ENCODE measurements at regions not wholly inside any gene's neighbourhood (a gene's known extent, or its start where the extent isn't known, plus 50 kb on each side); places are given as distances from the start of the nearest gene placed in this dataset.
"Not testable (repeated sequence)": the region's sequence is repeated elsewhere in the genome, so short reads cannot be mapped to it uniquely, and the experiment has no call there.

- intact Hi-C loops (cut with micrococcal nuclease; ENCODE audit: unreplicated experiment), result loop anchor here (10.0 kb wide), 1 partner anchor 141 kb away; no protein-coding TSS in a partner anchor
Measured at GRCh38 chr3:87435926-87436620, 159.7 kb upstream of the POU1F1 start.

GRCh38 chr3:87433445-87433844 is 157.1 kb upstream of the POU1F1 start:
- H3K4me1 ChIP-seq; H3K27me3 ChIP-seq (replicated peaks; ENCODE audit: control insufficient read depth, insufficient read depth, low read length); H3K36me3 ChIP-seq (ENCODE audit: control insufficient read depth, insufficient read depth, low read length); H3K4me1 Mint-ChIP-seq (ENCODE audit: low read depth, unreplicated experiment); H3K9me3 ChIP-seq; H3K9me3 Mint-ChIP-seq (ENCODE audit: unreplicated experiment); H3K27me3 Mint-ChIP-seq (ENCODE audit: insufficient read depth, unreplicated experiment); CTCF ChIA-PET; H3K4me3 Mint-ChIP-seq (ENCODE audit: unreplicated experiment); H3K4me3 ChIP-seq (ENCODE audit: low read depth, low read length); DNase-seq; POLR2A ChIA-PET; BruUV-seq (replicated peaks); H3K36me3 Mint-ChIP-seq (ENCODE audit: insufficient read depth, unreplicated experiment); H3K27ac Mint-ChIP-seq (ENCODE audit: unreplicated experiment): not testable (repeated sequence)
- intact Hi-C loops (cut with micrococcal nuclease; ENCODE audit: unreplicated experiment), result loop anchor here (10.0 kb wide), 1 partner anchor 139 kb away; no protein-coding TSS in a partner anchor

More at GRCh38 chr3:87435926-87436620, 159.7 kb upstream of the POU1F1 start:
- H3K36me3 Mint-ChIP-seq (ENCODE audit: insufficient read depth, unreplicated experiment), result no peaks in the 10 kb centered on the region
- DNase-seq, result no peak
- no peaks in the 10 kb centered on the region for H3K27me3 Mint-ChIP-seq (ENCODE audit: insufficient read depth, unreplicated experiment)
- no TSS peak for BruUV-seq (replicated peaks)
- H3K4me1 Mint-ChIP-seq (ENCODE audit: low read depth, unreplicated experiment), result peaks cover 6% of the 10 kb centered on the region
- ChIA-PET CTCF (no interaction called here), POLR2A (no interaction called here)
- Histone ChIP-seq H3K9me3 (no peaks in the 10 kb centered on the region), H3K4me1 (peaks cover 5% of the 10 kb centered on the region; the same call in 1 of the 2 replicates), H3K4me3 (ENCODE audit: low read depth, low read length) (no peak overlapping the region), H3K36me3 (ENCODE audit: control insufficient read depth, insufficient read depth, low read length) (no peaks in the 10 kb centered on the region), H3K27me3 (replicated peaks; ENCODE audit: control insufficient read depth, insufficient read depth, low read length) (no peaks in the 10 kb centered on the region)
- no peak overlapping the region for H3K4me3 Mint-ChIP-seq (ENCODE audit: unreplicated experiment)
- no peak for TF ChIP-seq CTCF (IDR thresholded peaks at IDR 0.05; ENCODE audit: insufficient read depth in 1 of 2, low read depth in 1 of 2, low read length in 1 of 2, severe bottlenecking in 1 of 2, unreplicated experiment in 1 of 2)
- no peak overlapping the region for H3K27ac Mint-ChIP-seq (ENCODE audit: unreplicated experiment)
- H3K9me3 Mint-ChIP-seq (ENCODE audit: unreplicated experiment), result no peaks in the 10 kb centered on the region

- no peaks in the 10 kb centered on the region for H3K36me3 Mint-ChIP-seq (ENCODE audit: insufficient read depth, unreplicated experiment)
- H3K4me1 ChIP-seq, result no peaks in the 10 kb centered on the region
- H3K27ac Mint-ChIP-seq (ENCODE audit: unreplicated experiment), result no peak overlapping the region
- CTCF ChIA-PET, result no interaction called here
- no peak overlapping the region for H3K4me3 ChIP-seq (ENCODE audit: low read depth, low read length)
- H3K36me3 ChIP-seq (ENCODE audit: control insufficient read depth, insufficient read depth, low read length), result no peaks in the 10 kb centered on the region
- TF ChIP-seq CTCF (IDR thresholded peaks at IDR 0.05; ENCODE audit: insufficient read depth in 1 of 2, low read depth in 1 of 2, low read length in 1 of 2, severe bottlenecking in 1 of 2, unreplicated experiment in 1 of 2), result no peak
- no peaks in the 10 kb centered on the region for H3K27me3 ChIP-seq (replicated peaks; ENCODE audit: control insufficient read depth, insufficient read depth, low read length)
- H3K4me1 Mint-ChIP-seq (ENCODE audit: low read depth, unreplicated experiment), result no peaks in the 10 kb centered on the region
- POLR2A ChIA-PET, result no interaction called here
- DNase-seq, result no peak
- H3K27me3 Mint-ChIP-seq (ENCODE audit: insufficient read depth, unreplicated experiment), result no peaks in the 10 kb centered on the region
- H3K9me3 ChIP-seq, result no peaks in the 10 kb centered on the region
- no peaks in the 10 kb centered on the region for H3K9me3 Mint-ChIP-seq (ENCODE audit: unreplicated experiment)
- intact Hi-C loops (cut with micrococcal nuclease; ENCODE audit: unreplicated experiment), result no loop called here
- BruUV-seq (replicated peaks), result no TSS peak
- H3K4me3 Mint-ChIP-seq (ENCODE audit: unreplicated experiment), result no peak overlapping the region
Measured at GRCh38 chr3:87426918-87427317, 150.5 kb upstream of the POU1F1 start.

All from Caco-2 (cell line).